Limb (tissue), 2 donors: ENCODE measurements at regions not wholly inside any gene's neighbourhood (a gene's known extent, or its start where the extent isn't known, plus 50 kb on each side); places are given as distances from the start of the nearest gene placed in this dataset.
"Not testable (repeated sequence)": the region's sequence is repeated elsewhere in the genome, so short reads cannot be mapped to it uniquely, and the experiment has no call there.

Experiments used
- DNase-seq, 2 donors: peaks; one replicate each; pipeline ENCODE4 v3.0.0-alpha.2; 2016; ENCODE audit errors: extremely low spot score in 2 of 2

DNA sequence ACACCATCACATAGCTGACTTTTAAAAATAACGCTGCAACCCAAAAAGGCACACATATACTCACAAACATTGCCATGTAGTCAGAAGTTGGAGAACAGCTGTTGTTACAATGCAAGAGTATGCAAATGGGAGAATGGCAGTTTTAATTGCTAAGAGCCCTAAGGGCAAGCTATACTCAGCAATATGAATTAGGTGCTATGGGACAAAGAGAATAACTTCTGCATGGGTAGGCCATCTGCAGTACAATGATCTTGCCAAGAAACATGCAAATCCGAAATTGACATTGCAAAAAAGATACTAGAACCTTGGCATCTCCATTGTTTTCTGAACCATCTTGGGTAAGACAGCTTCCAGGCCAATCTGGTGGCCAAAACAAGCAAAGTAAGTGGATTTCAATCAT is 697.8 kb downstream of the LRRIQ3 start:
- no peak for DNase-seq

DNA sequence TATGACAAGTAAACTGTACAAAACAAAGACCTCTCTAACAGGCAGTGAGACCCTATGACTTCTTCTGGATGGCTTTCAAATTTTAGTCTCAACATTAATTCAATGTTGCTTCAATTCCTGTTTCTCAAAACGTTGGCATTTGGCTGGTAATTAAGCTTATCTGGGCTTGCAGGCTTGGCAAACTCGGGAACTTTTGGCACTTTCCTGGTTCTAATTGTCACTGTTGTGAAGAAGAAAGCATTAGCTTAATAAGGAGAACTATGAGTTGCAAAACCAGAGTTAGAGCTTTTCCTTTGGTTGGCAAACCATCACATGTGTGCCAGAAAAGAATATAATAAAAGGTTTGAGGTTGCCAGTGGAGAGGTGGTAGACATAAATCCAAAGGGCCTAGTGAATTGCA is 698.3 kb downstream of the LRRIQ3 start:
- no peak for DNase-seq

DNA sequence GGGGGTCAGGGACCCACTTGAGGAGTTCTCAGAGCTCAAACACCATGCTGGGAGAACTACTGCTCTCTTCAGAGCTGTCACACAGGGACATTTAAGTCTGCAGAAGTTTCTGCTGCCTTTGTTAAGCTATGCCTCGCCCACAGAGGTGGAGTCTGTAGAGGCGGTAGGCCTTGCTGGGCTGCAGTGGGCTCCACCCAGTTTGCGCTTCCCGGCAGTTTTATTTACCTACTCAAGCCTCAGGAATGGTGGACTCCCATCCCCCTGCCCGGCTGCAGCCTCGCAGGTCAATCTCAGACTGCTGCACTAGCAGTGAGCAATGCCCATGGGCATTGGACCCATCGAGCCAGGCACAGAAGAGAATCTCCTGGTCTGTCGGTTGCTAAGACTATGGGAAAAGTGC is 706.4 kb downstream of the LRRIQ3 start:
- DNase-seq, result no peak

DNA sequence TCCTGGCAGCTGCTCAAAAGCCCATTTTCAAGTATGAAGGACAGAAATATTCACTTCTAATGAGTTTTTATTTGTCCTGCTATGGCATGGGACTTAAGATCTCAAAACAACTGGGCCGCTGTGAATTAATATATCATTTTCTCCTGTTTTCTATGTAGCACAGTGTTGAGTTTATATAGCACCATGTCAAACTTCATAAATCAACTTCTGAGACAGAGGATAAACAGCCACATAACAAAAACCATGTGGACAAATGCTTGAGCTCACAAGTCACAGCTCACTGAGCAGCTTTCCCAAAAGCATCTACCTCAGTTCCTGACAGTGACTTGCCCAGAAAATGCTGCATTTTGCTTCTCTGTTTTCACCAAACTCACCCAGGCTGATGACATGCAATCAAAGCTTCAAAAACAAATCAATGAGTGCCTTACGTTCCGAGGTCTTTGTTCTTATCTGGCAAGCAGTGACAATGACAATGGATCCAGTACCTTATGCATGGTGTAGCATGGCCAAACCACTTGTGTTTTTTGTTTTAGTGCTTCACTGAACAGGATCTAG is 722.6 kb downstream of the LRRIQ3 start:
- no peak for DNase-seq

DNA sequence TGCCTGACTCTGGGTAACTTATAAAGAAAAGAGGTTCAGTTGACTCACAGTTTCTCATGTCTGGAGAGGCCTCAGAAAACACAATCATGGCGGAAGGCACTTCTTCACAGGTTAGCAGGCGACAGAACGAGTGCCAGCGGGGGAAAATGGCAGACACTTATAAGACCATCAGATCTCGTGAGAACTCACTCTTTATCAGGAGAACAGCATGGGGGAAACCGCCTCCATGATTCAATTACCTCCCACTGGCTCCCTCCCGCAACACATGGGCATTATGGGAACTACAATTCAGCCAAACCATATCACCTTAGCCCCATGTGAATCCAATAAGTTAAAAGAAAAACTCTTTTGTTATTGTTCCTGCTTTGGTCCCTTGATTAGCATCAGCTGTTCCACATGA is 725.2 kb downstream of the LRRIQ3 start:
- no peak for DNase-seq

DNA sequence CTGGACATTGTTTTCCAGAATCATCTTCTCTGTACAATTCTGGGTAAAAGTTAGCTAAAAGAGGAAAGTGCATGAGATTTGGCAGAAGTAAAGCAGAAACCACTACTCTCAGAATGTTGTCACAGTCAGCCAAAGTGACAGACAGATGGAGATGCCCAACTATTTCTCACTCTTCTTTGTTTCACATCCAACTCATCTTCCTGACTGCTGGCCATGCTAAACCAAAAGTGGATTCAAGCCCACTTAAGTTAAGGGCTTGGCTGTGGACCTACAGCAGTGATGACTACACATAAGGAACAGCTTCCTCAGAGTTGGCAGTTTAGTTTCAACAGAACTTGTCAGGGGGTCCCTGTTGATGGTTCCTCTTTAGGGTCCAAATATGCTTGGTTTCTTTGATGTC is 730.2 kb downstream of the LRRIQ3 start:
- no peak for DNase-seq

DNA sequence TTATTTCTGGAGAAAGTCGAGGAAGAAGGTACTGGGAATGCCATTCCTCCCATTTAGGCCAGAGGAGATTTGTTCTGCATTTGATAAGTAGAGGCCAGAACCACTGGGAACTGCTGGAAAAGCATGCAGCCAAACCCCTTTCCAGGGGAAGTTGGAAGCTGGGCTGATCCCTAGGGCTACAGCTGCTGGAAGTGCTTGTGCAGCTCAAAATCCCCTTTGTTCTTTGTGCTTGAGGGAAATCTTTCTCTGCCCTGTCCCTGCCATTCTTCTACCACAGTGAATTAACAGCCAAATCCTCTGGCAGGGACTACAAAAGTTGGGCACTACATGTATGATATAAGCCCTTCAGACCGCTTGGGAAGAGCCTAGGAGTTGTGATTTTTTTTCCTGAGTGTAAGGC is 734.1 kb downstream of the LRRIQ3 start:
- no peak for DNase-seq

DNA sequence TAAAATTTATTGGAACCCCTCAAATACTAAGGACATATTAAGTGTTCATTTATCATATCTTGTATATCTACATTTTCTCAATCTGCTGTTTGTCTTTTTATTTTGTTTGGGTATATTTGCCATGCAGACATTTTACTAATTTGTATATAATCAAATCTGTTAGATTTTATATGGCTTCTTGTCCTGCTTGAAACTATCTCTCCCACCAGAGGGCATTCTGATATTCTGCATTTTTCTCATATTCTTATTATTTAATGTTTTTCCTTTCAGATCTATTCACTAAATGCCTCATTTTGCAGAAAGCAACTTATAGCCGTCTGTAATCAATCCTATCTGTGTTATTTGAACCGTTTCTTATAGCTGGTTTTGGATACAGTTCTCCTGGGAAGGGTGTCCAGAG is 745.5 kb downstream of the LRRIQ3 start:
- DNase-seq, result no peak

DNA sequence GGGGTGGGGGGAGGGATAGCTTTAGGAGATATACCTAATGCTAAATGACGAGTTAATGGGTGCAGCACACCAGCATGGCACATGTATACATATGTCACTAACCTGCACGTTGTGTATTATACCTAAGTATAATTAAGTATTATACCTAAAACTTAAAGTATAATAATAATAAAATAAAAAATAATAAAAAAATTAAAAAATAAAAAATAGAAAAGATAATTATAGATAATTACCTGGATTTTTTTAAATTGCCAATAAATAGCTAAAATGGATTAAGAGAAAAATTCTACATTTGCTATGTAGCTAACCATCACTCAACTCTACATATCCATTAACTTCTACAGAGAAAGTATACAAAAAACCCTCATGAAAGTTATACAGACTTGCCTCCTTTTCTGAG is 747.3 kb downstream of the LRRIQ3 start:
- not testable (repeated sequence) for DNase-seq

DNA sequence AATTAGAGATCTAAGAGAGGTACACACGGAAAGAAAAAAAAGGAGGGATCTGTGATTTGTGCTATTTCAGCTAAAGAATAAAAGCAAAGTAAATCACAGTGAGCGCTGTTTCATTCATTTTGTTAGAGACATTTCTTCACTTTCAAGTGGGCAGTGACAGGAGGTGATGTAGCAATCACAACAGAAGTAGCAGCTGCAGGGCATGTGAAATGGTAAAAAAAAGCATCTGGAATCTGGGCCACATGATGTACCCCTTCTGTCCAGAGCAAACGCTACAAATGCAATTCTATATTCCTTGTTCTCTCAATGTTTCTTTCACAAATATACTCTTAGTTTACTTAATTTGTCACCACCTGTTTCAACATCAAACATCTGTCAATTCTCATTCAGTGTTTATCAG is 786.5 kb downstream of the LRRIQ3 start:
- no peak for DNase-seq

DNA sequence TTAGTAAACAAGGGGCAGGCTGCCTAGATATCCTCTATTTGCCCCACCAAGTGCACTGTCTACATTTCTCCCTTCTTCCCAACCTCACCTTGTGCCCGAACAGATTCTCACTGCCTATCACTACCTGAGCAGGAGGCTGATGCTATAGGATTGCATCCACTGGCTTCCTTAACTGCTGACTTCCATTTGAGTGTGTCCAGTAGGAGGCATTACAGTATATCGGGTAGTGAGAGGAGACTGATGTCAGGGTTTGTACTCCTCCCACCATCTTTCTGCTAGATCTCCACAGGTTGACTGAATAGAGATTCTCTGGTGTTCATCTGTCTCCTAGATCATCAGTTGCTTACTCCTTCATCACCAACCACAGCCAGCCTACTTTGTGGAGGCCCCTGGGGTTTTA is 796.3 kb downstream of the LRRIQ3 start:
- no peak for DNase-seq

DNA sequence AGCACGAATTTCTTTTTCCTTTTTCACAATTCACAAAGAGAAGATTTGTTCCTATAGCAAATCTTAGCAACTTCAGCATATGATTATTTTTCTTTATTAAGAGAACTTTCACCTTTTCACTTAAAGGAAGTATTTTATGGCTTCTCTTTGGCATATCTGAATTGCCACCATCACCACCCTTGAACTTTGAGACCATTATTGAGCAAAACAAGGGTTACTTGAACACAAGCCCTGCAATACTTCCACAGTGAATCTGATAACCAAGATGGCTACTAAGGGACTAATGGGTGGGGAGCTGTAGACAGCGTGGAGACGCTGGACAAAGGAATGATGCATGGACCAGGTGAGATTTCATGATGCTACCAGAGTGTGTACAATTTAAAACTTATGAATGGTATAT is 815.0 kb downstream of the LRRIQ3 start:
- DNase-seq, result no peak

DNA sequence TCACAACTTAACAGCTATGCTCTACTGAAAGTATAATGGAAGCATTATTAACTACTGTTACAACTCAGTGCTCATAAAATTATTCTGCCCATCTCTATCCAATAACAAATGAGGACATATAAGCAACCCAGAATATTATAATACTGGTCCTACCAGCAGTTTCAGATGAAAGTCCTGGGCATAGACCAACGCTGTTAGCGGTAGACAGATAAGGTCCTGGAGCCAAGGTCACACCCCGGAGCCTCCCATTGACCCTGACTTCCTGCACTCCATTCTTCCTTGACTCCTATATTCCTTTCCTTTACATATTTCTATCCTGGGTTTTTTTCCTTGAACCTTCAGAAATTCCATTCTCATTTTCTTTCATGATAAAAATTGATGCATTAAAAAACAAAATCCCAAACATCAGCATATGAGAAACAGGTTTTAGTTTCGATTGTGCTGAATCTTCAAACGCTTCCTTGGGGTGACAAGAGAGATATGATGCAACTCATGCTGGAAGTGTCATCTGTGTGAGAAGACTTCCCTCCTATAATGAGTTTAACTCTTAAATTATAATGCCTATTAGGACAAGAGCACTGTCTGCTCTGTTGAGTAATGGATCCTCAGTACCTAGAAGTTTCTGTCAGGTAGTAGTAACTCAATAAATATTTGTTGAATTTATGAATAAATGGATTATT is 831.1 kb downstream of the LRRIQ3 start:
- DNase-seq, result no peak

DNA sequence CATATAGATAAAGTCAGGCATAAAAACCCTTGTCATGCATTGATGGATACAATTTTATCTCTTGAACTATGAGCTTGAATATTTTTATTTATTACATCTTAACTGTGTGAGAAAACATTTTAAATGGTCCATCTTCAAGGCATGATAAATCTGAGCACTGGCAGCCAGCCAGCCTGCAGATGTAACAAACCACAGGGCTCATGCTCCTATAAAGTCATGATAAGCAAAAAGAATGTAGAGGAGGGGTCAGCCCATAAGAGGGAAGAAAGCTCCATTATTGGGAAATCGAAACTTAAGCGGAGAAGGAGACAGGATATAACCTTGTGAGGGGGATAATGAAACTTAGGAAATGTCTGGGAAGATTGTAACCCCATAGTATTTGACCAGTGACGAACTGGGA is 839.0 kb downstream of the LRRIQ3 start:
- DNase-seq, result no peak

DNA sequence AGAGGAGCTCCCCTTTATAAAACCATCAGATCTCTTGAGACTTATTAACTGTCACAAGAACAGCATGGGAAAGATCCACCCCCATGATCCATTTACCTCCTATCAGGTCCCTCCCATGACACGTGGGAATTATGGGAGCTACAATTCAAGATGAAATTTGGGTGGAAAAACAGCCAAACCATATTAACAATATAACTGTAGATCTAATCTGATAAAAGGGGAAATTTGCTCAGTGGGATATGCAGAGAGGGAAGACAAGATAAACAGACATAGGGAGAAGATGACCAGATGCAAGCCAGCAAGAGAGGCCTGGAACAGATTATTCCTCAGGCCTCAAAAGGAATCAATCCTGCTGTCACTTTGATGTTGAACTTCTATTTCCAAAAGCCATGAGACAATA is 841.5 kb downstream of the LRRIQ3 start:
- no peak for DNase-seq

DNA sequence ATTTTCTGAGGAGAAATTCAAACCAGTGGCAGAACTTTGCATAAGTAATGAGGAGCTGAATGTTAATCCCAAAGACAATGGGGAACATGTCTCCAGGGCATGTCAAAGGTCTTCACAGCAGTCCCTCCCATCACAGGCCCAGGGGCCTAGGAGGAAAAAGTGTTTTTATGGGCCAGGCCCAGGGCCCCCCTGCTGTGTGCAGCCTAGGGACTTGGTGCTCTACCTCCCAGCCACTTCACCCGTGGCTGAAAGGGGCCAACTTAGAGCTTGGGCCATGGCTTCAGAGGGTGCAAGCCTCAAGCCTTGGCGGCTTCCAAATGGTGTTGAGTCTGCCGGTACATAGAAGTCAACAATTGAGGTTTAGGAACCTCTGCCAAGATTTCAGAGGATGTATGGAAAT is 854.0 kb downstream of the LRRIQ3 start:
- DNase-seq, result no peak

DNA sequence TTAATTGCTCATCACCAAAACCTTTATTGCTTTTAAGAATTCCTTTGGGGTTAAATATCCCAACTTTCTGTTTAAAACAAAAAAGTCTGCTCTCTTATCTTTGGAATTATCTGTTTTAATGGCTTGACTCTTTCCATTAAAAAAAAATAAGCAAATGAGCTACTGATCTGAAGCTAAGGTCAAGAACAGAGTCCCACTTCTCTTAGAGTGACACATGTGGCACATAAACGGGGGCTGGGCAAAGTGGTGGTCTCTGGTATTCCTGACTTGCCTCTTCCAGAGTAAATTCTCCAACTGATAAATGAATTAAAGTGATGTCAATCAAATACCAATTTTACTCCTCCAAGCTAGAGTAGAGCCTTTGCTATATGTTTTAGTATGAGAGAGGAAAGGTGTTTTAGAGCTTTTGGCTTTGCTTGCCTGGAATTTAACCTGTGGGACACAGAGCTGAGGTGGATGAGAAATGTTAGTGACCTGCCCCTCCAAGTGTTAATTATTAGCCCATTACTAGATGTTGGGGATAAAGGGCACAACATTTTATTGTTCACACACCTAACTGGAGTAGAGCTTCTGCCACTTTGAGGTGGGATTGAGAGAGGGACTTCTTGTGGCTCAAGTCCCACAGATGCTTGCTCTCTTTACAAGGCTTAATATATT is 864.0 kb downstream of the LRRIQ3 start:
- no peak for DNase-seq

DNA sequence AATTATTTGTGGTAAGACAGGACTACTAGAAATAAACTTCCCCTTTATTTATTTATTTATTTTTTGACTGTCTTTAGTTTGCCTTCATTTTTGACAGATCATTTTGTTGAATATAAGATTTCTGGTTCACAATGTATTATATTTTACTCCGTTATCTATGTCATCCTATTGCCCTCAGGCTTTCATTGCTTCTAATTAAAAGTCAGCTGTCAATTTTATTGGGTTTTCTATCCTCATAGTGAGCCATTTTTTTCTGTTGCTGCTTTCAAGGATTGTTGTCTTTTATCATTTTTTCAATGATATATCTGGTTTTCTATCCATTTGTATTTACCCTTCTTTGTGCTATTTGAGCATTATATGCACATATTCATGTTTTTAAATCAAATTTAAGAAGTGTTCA is 866.2 kb downstream of the LRRIQ3 start:
- DNase-seq, result no peak

DNA sequence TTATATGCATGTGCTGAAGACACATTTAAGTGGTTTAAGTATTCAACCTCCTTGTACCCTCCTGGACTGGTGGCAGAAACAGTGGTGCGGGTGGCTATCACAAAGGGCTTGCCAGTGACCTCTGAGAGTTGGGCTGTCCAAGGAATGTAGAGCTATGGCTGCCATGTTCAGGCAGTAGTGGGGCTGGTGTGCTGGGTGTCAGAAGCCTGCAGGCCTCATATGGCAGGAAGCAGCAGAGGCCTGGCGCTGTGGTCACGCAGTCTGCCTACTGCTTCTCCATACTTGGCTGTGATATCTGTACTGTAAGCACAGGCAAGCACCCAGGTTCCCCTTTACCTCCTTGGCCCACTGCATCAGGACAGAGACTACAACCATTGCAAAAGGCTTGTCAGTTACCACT is 870.0 kb downstream of the LRRIQ3 start:
- no peak for DNase-seq

DNA sequence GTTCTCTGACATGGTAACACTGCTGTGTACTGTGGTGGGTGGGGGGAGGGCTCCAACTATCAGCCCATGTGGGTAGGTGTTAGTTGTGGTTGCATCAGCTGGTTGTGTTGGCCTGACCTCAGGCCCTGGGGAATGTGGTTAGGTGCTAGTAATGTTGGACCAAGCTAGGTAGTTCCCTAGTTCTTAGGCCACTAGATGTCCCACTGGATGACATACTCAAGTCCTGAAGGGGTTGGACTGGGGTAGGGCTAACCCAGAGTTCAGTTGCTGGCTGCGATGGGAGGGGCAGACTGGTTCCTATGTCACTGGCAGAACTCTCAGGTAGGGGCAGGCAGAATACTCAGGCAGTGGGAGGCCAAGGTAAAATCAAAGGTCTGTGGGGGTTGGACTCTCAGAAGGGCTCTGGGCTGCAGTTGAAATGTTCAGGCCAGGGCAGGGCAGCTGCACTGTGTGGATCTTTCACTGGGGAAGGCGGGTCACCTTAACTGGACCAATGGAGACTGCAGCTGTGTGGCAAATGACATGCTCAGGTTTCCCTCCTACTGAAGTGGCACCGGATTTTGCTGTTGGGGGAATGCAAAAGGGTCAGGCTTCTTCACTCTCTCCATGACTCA is 870.7 kb downstream of the LRRIQ3 start:
- DNase-seq, result no peak

DNA sequence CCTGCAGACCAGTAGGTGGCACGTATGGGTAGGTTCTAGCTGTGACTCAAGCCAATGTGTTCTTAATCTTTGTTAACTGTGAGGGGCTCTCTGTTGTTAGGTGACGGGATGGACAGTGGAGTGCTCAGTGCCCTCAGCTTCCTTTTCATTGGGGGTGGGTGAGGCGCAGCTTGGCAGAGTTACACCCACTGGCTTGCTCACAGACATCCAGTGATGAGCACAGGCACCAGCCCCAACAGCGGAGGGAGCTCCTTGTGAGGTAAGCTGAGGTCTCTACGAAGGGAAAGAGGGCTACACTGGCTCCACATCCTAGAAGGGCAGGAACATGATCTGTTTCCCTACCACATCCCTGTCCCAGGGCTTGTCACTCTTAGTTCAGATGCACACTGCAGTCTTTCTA is 871.3 kb downstream of the LRRIQ3 start:
- no peak for DNase-seq

DNA sequence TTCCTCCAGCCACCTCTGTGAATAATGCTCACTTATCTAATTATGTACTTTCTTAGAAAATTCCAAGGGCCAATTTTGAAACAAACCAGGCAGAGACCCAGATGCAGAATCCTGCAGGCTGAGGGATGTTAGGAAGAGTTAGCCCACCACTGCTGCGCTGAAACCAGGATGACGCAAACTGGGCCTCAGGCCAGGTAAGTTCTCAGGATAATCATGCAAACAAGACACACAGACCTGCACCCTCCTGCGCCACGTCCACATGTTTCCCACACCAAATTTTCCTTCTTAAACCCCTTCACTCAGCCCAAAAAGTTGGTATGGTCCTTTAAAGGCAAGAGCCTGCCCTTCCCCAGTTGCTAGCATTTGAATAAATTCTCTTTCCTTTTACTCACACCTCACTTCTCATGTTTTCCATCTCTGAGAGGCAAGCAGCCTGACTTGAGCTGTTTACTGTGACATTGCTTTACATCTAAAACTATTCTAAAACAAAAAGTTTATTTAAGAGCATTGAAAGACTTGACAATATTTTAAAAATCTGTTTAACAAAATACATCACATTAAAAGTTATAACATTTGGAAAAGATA is 887.1 kb downstream of the LRRIQ3 start:
- DNase-seq, result peak; percentile 2 to 26
